ENCODE measurements at regions not wholly inside any gene's neighbourhood (a gene's known extent, or its start where the extent isn't known, plus 50 kb on each side); places are given as distances from the start of the nearest gene placed in this dataset.
"Not testable (repeated sequence)": the region's sequence is repeated elsewhere in the genome, so short reads cannot be mapped to it uniquely, and the experiment has no call there.

DNA sequence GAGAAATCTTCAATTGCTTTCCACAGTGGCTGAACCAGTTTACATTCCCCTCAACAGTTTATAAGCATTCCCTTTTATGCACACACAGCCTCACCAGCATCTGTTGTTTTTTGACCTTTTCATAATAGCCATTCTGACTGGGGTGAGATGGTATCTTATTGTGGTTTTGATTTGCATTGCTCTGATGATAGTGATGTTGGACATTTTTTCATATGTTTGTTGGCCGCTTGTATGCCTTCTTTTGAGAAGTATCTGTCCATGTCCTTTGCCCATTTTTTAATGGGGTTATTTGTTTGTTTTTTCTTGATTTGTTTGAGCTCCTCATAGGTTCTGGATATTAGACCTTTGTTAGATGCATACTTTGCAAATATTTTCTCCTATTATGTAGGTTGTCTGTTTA is 226.1 kb downstream of the SPATA31A6 start:
- intact Hi-C loops (cut with DNase I); DNase-seq; ATAC-seq (ENCODE audit: poor library complexity): not testable (repeated sequence)

GRCh38 chr9:42412354-42412753 is 228.9 kb downstream of the SPATA31A6 start:
- intact Hi-C loops (cut with DNase I); ATAC-seq (ENCODE audit: poor library complexity); DNase-seq: not testable (repeated sequence)

- DNase-seq; ATAC-seq (ENCODE audit: poor library complexity); intact Hi-C loops (cut with DNase I): not testable (repeated sequence)
Measured at GRCh38 chr9:42414865-42415264, 231.4 kb downstream of the SPATA31A6 start.

GRCh38 chr9:42419652-42420051 is 236.2 kb downstream of the SPATA31A6 start:
- not testable (repeated sequence) for DNase-seq; ATAC-seq (ENCODE audit: poor library complexity)

DNA sequence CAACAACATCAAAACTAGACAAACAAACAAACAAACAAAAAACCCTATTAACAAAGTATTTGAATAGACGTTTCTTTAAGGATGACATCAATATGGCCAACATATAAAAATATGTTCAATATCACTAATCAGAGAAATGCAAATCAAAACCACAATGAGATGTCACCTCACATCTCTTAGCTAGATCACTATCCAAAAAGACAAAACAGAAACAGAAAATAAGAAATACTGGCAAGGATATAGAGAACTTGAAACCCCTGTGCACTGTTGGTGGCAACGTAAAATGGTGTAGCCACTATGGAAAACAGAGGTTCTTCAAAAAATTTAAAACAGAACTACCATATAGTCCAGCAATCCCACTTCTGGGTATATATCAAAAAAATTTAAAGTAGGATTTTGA is 236.9 kb downstream of the SPATA31A6 start:
- intact Hi-C loops (cut with DNase I); ATAC-seq (ENCODE audit: poor library complexity); DNase-seq: not testable (repeated sequence)

More at GRCh38 chr9:42419652-42420051, 236.2 kb downstream of the SPATA31A6 start:
- intact Hi-C loops (cut with DNase I), result not testable (repeated sequence)

DNA sequence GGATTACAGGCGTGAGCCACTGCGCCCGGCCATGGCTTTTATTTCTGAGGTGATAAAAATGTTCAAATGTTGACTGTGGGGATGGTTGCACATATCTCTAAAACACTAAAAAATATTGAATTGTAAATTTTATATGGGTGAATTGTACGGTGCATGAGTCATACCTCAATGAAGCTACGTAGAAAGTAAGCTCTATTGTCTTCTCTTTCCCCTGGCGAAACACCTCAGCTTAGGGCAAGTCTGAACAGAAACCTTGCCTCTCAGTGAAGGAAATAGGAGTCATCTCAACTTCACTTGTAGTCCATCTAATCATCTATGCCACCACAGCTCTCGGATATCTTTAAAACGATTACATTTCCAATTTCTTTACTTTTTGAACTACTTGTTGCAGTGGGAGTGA is 238.2 kb downstream of the SPATA31A6 start:
- DNase-seq; ATAC-seq (ENCODE audit: poor library complexity); intact Hi-C loops (cut with DNase I): not testable (repeated sequence)

DNA sequence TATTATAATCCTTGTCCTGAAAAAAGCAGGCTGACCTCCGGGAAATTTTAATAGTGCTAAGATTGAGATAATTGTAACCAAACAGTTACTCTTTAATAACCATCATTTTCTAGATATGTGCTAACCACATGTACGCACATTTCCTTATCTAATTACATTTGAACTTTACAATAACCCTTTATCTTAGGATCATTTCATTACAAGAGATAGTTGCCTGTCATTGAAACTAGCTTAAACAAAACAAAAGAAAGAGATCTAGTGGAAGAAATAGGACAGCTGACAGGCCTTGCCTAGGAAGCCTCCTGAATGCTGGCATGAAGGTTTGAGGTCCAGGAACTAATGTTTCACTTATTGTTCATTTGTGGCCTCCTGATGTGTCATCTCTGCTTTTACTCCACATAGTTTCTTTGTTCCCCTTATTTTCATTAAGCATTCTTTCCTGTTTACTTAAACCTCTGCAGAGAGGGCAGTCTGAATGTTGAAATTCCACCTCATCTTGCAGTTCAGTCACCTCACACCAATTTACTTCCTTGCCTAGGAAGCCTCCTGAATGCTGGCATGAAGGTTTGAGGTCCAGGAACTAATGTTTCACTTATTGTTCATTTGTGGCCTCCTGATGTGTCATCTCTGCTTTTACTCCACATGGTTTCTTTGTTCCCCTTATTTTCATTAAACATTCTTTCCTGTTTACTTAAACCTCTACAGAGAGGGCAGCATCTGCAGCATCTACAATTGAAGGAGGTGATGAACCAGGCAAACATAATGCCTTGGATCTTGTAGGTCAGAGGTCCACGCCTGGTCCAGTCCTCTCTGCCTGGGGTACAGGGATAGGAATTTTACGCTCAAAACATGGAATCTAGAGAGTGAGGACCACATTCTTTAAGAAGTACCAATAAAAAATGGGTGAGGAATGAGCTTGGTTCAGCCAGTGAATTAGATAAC is 247.5 kb downstream of the SPATA31A6 start:
- intact Hi-C loops (cut with DNase I); DNase-seq; ATAC-seq (ENCODE audit: poor library complexity): not testable (repeated sequence)

DNA sequence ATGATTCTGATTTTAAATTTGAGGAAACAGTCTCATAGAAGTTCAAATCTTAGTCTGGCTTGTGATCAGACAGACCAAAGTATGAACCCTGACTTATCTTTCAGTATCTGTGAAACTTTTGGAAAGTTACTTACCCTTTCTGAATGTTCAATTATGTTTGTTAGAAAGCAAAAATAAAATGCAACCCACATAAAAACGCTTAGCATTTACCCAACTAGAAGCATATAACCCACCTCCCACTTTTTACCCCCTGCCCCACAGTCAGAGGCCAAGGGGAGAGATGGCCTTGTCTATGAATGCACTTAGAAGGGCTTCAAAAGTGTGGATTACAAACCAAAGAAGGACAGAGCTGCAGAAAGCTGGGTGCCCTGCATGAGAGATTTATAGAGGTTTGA is 248.2 kb downstream of the SPATA31A6 start:
- DNase-seq; intact Hi-C loops (cut with DNase I); ATAC-seq (ENCODE audit: poor library complexity): not testable (repeated sequence)

GRCh38 chr9:42434844-42435714 is 251.6 kb downstream of the SPATA31A6 start:
- intact Hi-C loops (cut with DNase I); DNase-seq; ATAC-seq (ENCODE audit: poor library complexity): not testable (repeated sequence)

- ATAC-seq (ENCODE audit: poor library complexity); intact Hi-C loops (cut with DNase I); DNase-seq: not testable (repeated sequence)
Measured at GRCh38 chr9:42435715-42436342, 252.4 kb downstream of the SPATA31A6 start.

DNA sequence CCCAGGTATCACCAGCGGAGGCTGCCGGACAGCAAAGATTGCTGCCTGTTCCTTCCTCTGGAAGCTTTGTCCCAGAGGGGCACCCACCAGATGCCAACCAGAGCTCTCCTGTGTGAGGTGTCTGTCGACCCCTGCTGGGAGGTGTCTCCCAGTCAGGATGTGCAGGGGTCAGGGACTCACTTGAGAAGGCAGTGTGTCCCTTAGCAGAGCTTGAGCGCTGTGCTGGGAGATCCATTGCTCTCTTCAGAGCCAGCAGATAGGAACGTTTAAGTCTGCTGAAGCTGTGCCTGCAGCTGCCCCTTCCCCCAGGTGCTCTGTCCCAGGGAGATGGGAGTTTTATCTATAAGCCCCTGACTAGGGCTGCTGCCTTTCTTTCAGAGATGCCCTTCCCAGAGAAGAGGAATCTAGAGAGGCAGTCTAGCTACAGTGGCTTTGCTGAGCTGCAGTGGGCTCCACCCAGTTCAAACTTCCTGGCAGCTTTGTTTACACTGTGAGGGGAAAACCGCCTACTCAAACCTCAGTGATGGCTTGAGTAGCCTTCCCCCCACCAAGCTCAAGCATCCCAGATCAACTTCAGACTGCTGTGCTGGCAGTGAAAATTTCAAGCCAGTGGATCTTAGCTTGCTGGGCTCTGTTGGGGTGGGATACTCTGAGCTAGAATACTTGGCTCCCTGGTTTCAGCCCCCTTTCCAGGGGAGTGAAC is 253.7 kb downstream of the SPATA31A6 start:
- ATAC-seq (ENCODE audit: poor library complexity); DNase-seq; intact Hi-C loops (cut with DNase I): not testable (repeated sequence)

DNA sequence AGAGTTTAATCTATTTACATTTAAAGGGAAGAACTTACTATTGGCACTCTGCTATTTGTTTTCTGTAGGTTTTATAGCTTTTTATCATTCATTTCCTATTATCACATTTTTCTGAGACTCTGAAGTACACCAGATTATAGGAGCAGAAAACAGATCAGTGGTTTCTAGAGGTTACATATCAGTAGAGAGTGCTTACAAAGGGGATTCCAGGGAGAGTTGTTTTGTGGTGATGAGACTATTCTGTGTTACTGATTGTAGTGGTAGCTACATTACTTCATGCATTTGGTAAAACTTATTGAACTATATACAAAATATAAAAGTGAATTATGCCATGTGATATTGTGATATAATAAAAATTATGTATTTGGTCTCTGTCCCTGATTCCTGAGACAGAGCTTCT is 259.2 kb downstream of the SPATA31A6 start:
- intact Hi-C loops (cut with DNase I); DNase-seq; ATAC-seq (ENCODE audit: poor library complexity): not testable (repeated sequence)

- DNase-seq; intact Hi-C loops (cut with DNase I); ATAC-seq (ENCODE audit: poor library complexity): not testable (repeated sequence)
Measured at GRCh38 chr9:42443414-42443813, 260.0 kb downstream of the SPATA31A6 start.

- ATAC-seq (ENCODE audit: poor library complexity); DNase-seq; intact Hi-C loops (cut with DNase I): not testable (repeated sequence)
Measured at GRCh38 chr9:42461436-42461835, 278.0 kb downstream of the SPATA31A6 start.

DNA sequence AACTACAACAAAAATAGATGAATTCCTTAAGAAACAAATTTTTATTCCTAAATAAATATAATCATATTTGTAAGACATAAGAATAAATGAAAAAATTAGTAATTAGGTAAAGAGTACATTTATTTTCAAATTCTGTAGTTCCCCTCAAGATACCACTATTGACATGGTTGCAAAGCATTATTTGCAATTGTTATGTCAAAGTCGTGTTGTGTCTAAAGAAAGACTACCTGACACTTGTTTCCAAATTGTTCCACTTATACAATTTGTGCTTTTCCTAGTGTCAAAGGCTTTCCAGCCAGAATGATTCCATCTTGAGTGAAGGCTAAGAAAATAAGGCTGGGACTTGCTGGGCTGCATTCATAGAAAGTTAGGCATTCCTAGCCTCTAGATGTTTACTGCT is 278.4 kb downstream of the SPATA31A6 start:
- ATAC-seq (ENCODE audit: poor library complexity); intact Hi-C loops (cut with DNase I); DNase-seq: not testable (repeated sequence)

DNA sequence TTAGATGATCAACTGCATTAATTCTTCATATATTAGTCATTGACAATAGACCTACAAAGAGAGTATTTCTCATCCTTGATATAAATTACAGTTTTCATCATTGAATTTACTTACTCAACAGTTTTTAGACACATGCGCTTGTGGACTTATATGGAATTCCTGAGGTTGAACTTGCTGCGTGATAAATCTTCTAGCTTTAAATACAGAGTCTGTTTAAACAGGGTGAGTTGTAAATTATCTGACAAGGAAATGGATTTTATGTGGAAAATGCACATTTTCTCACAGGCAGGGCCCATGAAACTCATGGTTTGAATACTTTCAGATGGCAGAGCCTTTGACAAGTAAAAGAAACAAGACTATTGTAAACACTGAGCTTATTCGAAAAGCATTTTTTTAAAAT is 280.5 kb downstream of the SPATA31A6 start:
- intact Hi-C loops (cut with DNase I); DNase-seq; ATAC-seq (ENCODE audit: poor library complexity): not testable (repeated sequence)

DNA sequence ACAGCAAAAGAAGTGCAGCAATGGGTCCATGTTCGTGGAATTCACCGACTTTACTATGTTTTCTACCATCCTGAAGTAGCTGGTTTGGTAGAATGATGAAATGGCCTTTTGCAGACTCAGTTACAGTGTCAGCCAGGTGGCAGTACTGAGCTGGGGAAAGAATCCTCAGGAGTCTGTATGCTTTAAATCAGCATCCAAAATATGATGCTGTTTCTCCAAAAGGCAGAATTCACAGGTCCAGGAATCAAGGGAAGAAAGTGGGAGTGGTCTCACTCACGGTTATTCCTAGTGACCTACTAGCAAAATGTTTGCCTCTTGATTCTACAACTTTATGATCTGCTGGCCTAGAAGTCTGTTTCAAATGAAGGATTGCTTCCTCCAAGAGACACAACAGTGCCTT is 287.1 kb downstream of the SPATA31A6 start:
- DNase-seq; intact Hi-C loops (cut with DNase I); ATAC-seq (ENCODE audit: poor library complexity): not testable (repeated sequence)

DNA sequence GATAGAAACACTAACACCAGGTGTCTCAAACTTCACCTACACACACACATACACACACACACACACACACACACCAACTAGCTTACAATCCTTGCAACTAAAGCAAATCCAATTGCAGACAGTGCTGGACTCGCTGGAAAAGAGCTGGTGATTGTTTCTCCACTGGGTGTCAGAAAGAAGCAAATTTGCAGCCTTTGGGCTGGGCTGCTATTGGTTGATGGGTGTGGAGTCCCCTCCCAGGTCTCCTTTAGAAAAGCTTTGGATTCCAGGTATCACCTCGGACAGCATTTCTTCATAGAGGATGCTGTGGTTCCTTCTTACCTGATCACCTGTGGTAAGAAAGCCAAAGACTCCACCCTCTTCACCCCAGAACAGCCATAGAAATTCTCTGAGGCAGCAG is 307.5 kb downstream of the SPATA31A6 start:
- not testable (repeated sequence) for ATAC-seq (ENCODE audit: poor library complexity)

More for the DNA sequence above, 307.5 kb downstream of the SPATA31A6 start:
- intact Hi-C loops (cut with DNase I); DNase-seq: not testable (repeated sequence)
